MV-4-11 (cell line): ENCODE measurements at regions not wholly inside any gene's neighbourhood (a gene's known extent, or its start where the extent isn't known, plus 50 kb on each side); places are given as distances from the start of the nearest gene placed in this dataset.
A peak's percentile ranks its signal among the peaks of the same experiment; 100 is the strongest.

Experiments
- DNase-seq: peaks from one replicate; lab custom pipeline; 2025; lab: John Stamatoyannopoulos, UW

- DNase-seq: peak; percentile 49
Measured at GRCh38 chr14:99035712-99036610, 236.0 kb downstream of the BCL11B start.

GRCh38 chr14:99036611-99037293 is 235.2 kb downstream of the BCL11B start:
- DNase-seq: peak; percentile 96

GRCh38 chr14:99037326-99037725 is 234.7 kb downstream of the BCL11B start:
- peak; percentile 70 for DNase-seq

- DNase-seq: peak; percentile 54
Measured at GRCh38 chr14:99037777-99038430, 234.1 kb downstream of the BCL11B start.

GRCh38 chr14:99038431-99038820 is 233.6 kb downstream of the BCL11B start:
- peak; percentile 68 for DNase-seq

- no peak for DNase-seq
Measured at GRCh38 chr14:99039331-99040041, 232.5 kb downstream of the BCL11B start.

- no peak for DNase-seq
Measured at GRCh38 chr14:99040052-99040451, 231.9 kb downstream of the BCL11B start.

GRCh38 chr14:99040711-99041110 is 231.3 kb downstream of the BCL11B start:
- DNase-seq: no peak

- no peak for DNase-seq
Measured at GRCh38 chr14:99041141-99041819, 230.7 kb downstream of the BCL11B start.

- no peak for DNase-seq
Measured at GRCh38 chr14:99041820-99042174, 230.2 kb downstream of the BCL11B start.

GRCh38 chr14:99042381-99043266 is 229.4 kb downstream of the BCL11B start:
- no peak for DNase-seq

GRCh38 chr14:99043267-99043615 is 228.8 kb downstream of the BCL11B start:
- DNase-seq: no peak

GRCh38 chr14:99043756-99044155 is 228.2 kb downstream of the BCL11B start:
- DNase-seq: no peak

- no peak for DNase-seq
Measured at GRCh38 chr14:99047441-99048031, 224.5 kb downstream of the BCL11B start.

GRCh38 chr14:99050309-99050708 is 221.7 kb downstream of the BCL11B start:
- no peak for DNase-seq

- DNase-seq: no peak
Measured at GRCh38 chr14:99052467-99052866, 219.5 kb downstream of the BCL11B start.

- no peak for DNase-seq
Measured at GRCh38 chr14:99055019-99055418, 217.0 kb downstream of the BCL11B start.

- peak; percentile 72 for DNase-seq
Measured at GRCh38 chr14:99055816-99056215, 216.2 kb downstream of the BCL11B start.

GRCh38 chr14:99057576-99058083 is 214.4 kb downstream of the BCL11B start:
- DNase-seq: no peak

GRCh38 chr14:99058542-99058941 is 213.5 kb downstream of the BCL11B start:
- no peak for DNase-seq
